OCI-LY1 (cell line): ENCODE measurements at regions not wholly inside any gene's neighbourhood (a gene's known extent, or its start where the extent isn't known, plus 50 kb on each side); places are given as distances from the start of the nearest gene placed in this dataset.

Experiments used
- H2AFZ ChIP-seq: fragments of 200-600 bp; sonication (generic), shearing (Covaris generic); 2 replicates; pipeline ENCODE4 v1.6.0; 2014; ENCODE audit warnings: antibody characterized with exemption, mild to moderate bottlenecking, low read length
- H3F3A ChIP-seq: fragments of 200-600 bp; sonication (generic), shearing (Covaris generic); 2 replicates; pipeline ENCODE4 v1.6.0; 2014; ENCODE audit warnings: mild to moderate bottlenecking, antibody characterized with exemption, low read length, moderate library complexity; ENCODE audit not compliant: insufficient read depth
- H3K27ac ChIP-seq: fragments of 200-600 bp; sonication (generic); 2 replicates; pipeline ENCODE4 v1.5.1; 2014; ENCODE audit warnings: low read length, mixed run types, mild to moderate bottlenecking, low read depth; ENCODE audit not compliant: poor library complexity, severe bottlenecking
- H3K27me3 ChIP-seq: fragments of 200-600 bp; sonication (generic); 2 replicates; pipeline ENCODE4 v1.6.0; 2014; ENCODE audit warnings: antibody characterized with exemption, mild to moderate bottlenecking, low read length, moderate library complexity; ENCODE audit not compliant: insufficient read depth
- H3K36me3 ChIP-seq: fragments of 200-600 bp; sonication (generic); 2 replicates; pipeline ENCODE4 v1.6.1; 2014; ENCODE audit warnings: mild to moderate bottlenecking, antibody characterized with exemption, low read length, moderate library complexity, mixed read lengths; ENCODE audit not compliant: insufficient read depth
- H3K4me1 ChIP-seq: fragments of 200-600 bp; sonication (generic); 2 replicates; pipeline ENCODE4 v1.5.1; 2014; ENCODE audit warnings: mild to moderate bottlenecking, low read length, moderate library complexity; ENCODE audit not compliant: insufficient read depth, severe bottlenecking
- H3K4me2 ChIP-seq: fragments of 200-600 bp; sonication (generic), shearing (Covaris generic); 2 replicates; pipeline ENCODE4 v1.6.1; 2014; ENCODE audit warnings: low read length
- H3K4me3 ChIP-seq: fragments of 200-600 bp; sonication (generic); 2 replicates; pipeline ENCODE4 v1.5.1; 2014; ENCODE audit warnings: low read length, low read depth, mild to moderate bottlenecking, mixed read lengths; ENCODE audit not compliant: poor library complexity, severe bottlenecking
- H3K79me2 ChIP-seq: fragments of 200-600 bp; shearing (Covaris generic); 2 replicates; pipeline ENCODE4 v1.6.1; 2016; ENCODE audit warnings: mixed run types, low read length, mixed read lengths; ENCODE audit not compliant: insufficient read depth
- H3K9ac ChIP-seq: fragments of 200-600 bp; sonication (generic), shearing (Covaris generic); 2 replicates; pipeline ENCODE4 v1.6.1; 2014; ENCODE audit warnings: mild to moderate bottlenecking, low read length, mixed read lengths
- H3K9me2 ChIP-seq: fragments of 200-600 bp; sonication (generic), shearing (Covaris generic); 2 replicates; pipeline ENCODE4 v1.6.1; 2014; ENCODE audit warnings: low read depth, mild to moderate bottlenecking, low read length, mixed read lengths
- H3K9me3 ChIP-seq: fragments of 200-600 bp; shearing (Covaris generic); 2 replicates; pipeline ENCODE4 v1.6.1; 2014; ENCODE audit warnings: low read length, mixed read lengths
- H4K20me1 ChIP-seq: fragments of 200-600 bp; sonication (generic), shearing (Covaris generic); 2 replicates; pipeline ENCODE4 v1.6.0; 2016; ENCODE audit warnings: mild to moderate bottlenecking, low read length; ENCODE audit not compliant: insufficient read depth
- CTCF ChIP-seq: fragments of 200-600 bp; sonication (generic), shearing (Covaris generic); IDR thresholded peaks from 2 replicates; pipeline ENCODE4 v1.5.1; 2017; ENCODE audit warnings: mild to moderate bottlenecking, antibody characterized with exemption, low read length, moderate library complexity, mixed read lengths
- EZH2 ChIP-seq: fragments of 200-600 bp; sonication (generic), shearing (Covaris generic); IDR thresholded peaks from 2 replicates; pipeline ENCODE4 v1.8.0; 2017; ENCODE audit warnings: borderline replicate concordance, mixed run types, mild to moderate bottlenecking, antibody characterized with exemption, low read length, moderate library complexity, mixed read lengths

- Histone ChIP-seq H3K9me2 (no peaks in the 10 kb centered on the region), H3K4me2 (no peak overlapping the region), H3K79me2 (no peaks in the 10 kb centered on the region), H3K9ac (no peak overlapping the region), H3K27ac (no peak overlapping the region), H3K4me1 (no peaks in the 10 kb centered on the region), H4K20me1 (no peaks in the 10 kb centered on the region), H3K27me3 (no peaks in the 10 kb centered on the region), H3K36me3 (no peaks in the 10 kb centered on the region), H2AFZ (no peak overlapping the region), H3K4me3 (no peak overlapping the region), H3F3A (no peaks in the 10 kb centered on the region), H3K9me3 (no peaks in the 10 kb centered on the region)
- TF ChIP-seq EZH2: no peak
- no peak for TF ChIP-seq CTCF
These were observed 138.8 kb upstream of the LAMA2 start for GRCh38 chr6:128743974-128744765.

- no peak overlapping the region for H3K4me3 ChIP-seq
- H3K9me2 ChIP-seq: no peaks in the 10 kb centered on the region
- TF ChIP-seq CTCF (no peak), EZH2 (no peak)
- no peak overlapping the region for H3K9ac ChIP-seq
- H2AFZ ChIP-seq: no peak overlapping the region
- no peaks in the 10 kb centered on the region for H4K20me1 ChIP-seq
- no peaks in the 10 kb centered on the region for H3K27me3 ChIP-seq
- no peaks in the 10 kb centered on the region for H3K9me3 ChIP-seq
- H3F3A ChIP-seq: no peaks in the 10 kb centered on the region
- no peaks in the 10 kb centered on the region for H3K4me1 ChIP-seq
- no peaks in the 10 kb centered on the region for H3K36me3 ChIP-seq
- H3K4me2 ChIP-seq: no peak overlapping the region
- no peaks in the 10 kb centered on the region for H3K79me2 ChIP-seq
- H3K27ac ChIP-seq: no peak overlapping the region
These were observed 140.0 kb upstream of the LAMA2 start for GRCh38 chr6:128742900-128743299.

- Histone ChIP-seq H3K4me3 (no peak overlapping the region), H3K4me1 (no peaks in the 10 kb centered on the region), H4K20me1 (no peaks in the 10 kb centered on the region), H3K9me3 (no peaks in the 10 kb centered on the region), H3K79me2 (no peaks in the 10 kb centered on the region), H3K4me2 (no peak overlapping the region), H3F3A (no peaks in the 10 kb centered on the region), H3K9me2 (no peaks in the 10 kb centered on the region), H3K27ac (no peak overlapping the region), H3K9ac (no peak overlapping the region), H3K36me3 (no peaks in the 10 kb centered on the region), H3K27me3 (no peaks in the 10 kb centered on the region), H2AFZ (no peak overlapping the region)
- TF ChIP-seq EZH2: no peak
These were observed 142.0 kb upstream of the LAMA2 start for GRCh38 chr6:128740951-128741350.

GRCh38 chr6:128739112-128739511, 143.8 kb upstream of the LAMA2 start:
- H3F3A ChIP-seq: no peaks in the 10 kb centered on the region
- TF ChIP-seq CTCF (no peak), EZH2 (no peak)
- no peaks in the 10 kb centered on the region for H3K9me2 ChIP-seq
- no peak overlapping the region for H3K9ac ChIP-seq
- H3K36me3 ChIP-seq: no peaks in the 10 kb centered on the region
- no peak overlapping the region for H3K4me2 ChIP-seq
- H4K20me1 ChIP-seq: no peaks in the 10 kb centered on the region
- H3K9me3 ChIP-seq: no peaks in the 10 kb centered on the region
- H3K4me1 ChIP-seq: no peaks in the 10 kb centered on the region
- H2AFZ ChIP-seq: no peak overlapping the region
- H3K79me2 ChIP-seq: no peaks in the 10 kb centered on the region
- no peak overlapping the region for H3K27ac ChIP-seq
- no peak overlapping the region for H3K4me3 ChIP-seq
- no peaks in the 10 kb centered on the region for H3K27me3 ChIP-seq
